ENCODE measurements at regions not wholly inside any gene's neighbourhood (a gene's known extent, or its start where the extent isn't known, plus 50 kb on each side); places are given as distances from the start of the nearest gene placed in this dataset.
"Not testable (repeated sequence)": the region's sequence is repeated elsewhere in the genome, so short reads cannot be mapped to it uniquely, and the experiment has no call there.

DNA sequence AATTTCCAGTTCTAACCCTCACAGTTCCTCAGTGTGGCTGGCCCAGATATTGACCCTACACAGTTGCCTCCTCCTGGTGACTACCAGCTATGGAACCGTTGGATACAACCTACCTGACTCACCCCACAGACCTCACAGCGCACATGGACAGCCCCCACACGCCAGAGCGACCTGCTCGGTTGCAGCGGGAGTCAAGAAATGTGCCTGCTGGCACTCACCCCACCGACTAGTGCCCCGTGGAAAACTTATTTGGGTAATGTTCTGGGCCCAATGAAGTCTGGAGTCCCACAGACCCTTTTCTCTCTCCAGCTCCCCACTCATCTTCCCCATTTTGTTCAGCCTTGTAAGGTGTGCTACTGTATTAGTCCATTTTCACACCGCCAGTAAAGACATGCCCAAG is 2770.8 kb downstream of the RPIA start:
- intact Hi-C loops (cut with DNase I; ENCODE audit: low total_unique reads); H3K36me3 ChIP-seq; H3K4me3 ChIP-seq; H3K9me3 ChIP-seq; H3K27ac ChIP-seq; H3K4me1 ChIP-seq; in situ Hi-C loops (cut with MboI; ENCODE audit: low pct_ligation_motif_present in 1 of 4, low pct_unique_long_range_greater_than_20kb in 1 of 4, low sequenced_read_pairs in 3 of 4); DNase-seq: not testable (repeated sequence)
- 86 to 94% methylated on average over 7 to 9 of the region's 9 CpGs for WGBS, 2 donors (ENCODE audit: low coverage in 1 of 2)
- H3K27me3 ChIP-seq, result peaks cover 22% of the 10 kb centered on the region

- H3K36me3 ChIP-seq; H3K27ac ChIP-seq; H3K9me3 ChIP-seq; H3K4me1 ChIP-seq; intact Hi-C loops (cut with DNase I; ENCODE audit: low total_unique reads); DNase-seq; H3K4me3 ChIP-seq; in situ Hi-C loops (cut with MboI; ENCODE audit: low pct_ligation_motif_present in 1 of 4, low pct_unique_long_range_greater_than_20kb in 1 of 4, low sequenced_read_pairs in 3 of 4): not testable (repeated sequence)
- 80% methylated on average over 2 of the region's 2 CpGs; no CpG with 5 or more reads in 1 of the 2 donors for WGBS, 2 donors (ENCODE audit: low coverage in 1 of 2)
- peaks cover 29% of the 10 kb centered on the region for H3K27me3 ChIP-seq
Observed at GRCh38 chr2:91463007-91463406, 2771.5 kb downstream of the RPIA start.

DNA sequence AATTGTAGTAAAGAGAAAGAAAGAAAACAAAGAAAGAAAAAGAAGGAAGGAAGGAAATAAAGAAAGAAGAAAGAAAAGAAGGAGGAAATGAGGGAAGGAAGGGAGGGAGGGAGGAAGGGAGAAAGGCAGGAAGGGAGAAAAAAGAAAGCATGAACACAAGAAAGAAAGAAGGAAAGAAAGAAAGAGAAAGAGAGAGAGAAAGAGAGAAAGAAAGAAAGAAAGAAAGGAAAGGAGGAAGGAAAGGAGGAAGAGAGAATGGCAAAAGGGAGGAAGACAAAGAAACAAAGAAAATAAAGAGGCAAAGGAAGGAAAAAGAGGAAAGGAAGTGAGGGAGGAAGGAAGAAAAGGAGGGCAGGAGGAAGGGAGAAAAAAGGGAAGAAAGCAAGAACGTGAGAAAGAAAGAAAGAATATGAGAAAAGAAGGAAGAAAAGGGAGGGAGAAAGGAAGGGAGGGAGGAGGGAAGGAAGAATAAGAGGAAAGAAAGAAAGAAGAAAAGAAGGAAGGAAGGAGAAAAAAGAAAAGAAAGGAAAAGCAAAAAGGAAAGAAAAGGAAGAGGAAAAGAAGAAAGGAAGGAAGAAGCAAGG is 2775.4 kb downstream of the RPIA start:
- H3K4me3 ChIP-seq; DNase-seq; H3K9me3 ChIP-seq; H3K27ac ChIP-seq; in situ Hi-C loops (cut with MboI; ENCODE audit: low pct_ligation_motif_present in 1 of 4, low pct_unique_long_range_greater_than_20kb in 1 of 4, low sequenced_read_pairs in 3 of 4); H3K36me3 ChIP-seq; H3K4me1 ChIP-seq; intact Hi-C loops (cut with DNase I; ENCODE audit: low total_unique reads): not testable (repeated sequence)
- WGBS, 2 donors (ENCODE audit: low coverage in 1 of 2), result 31 to 47% methylated on average over 1 of the region's 1 CpG
- H3K27me3 ChIP-seq, result peaks cover 29% of the 10 kb centered on the region

- Histone ChIP-seq H3K27me3 (peaks cover 53% of the 10 kb centered on the region), H3K4me1 (peaks cover 11 to 23% (median 21%) of the 10 kb centered on the region in 4 donors)
- in situ Hi-C loops (cut with MboI; ENCODE audit: low pct_ligation_motif_present in 1 of 4, low pct_unique_long_range_greater_than_20kb in 1 of 4, low sequenced_read_pairs in 3 of 4); H3K4me3 ChIP-seq; DNase-seq; H3K9me3 ChIP-seq; H3K27ac ChIP-seq; intact Hi-C loops (cut with DNase I; ENCODE audit: low total_unique reads); H3K36me3 ChIP-seq: not testable (repeated sequence)
- 17 to 22% methylated on average over 2 of the region's 2 CpGs for WGBS, 2 donors (ENCODE audit: low coverage in 1 of 2)
Observed at GRCh38 chr2:91476244-91476935, 2784.9 kb downstream of the RPIA start.

- in situ Hi-C loops (cut with MboI; ENCODE audit: low pct_ligation_motif_present in 1 of 4, low pct_unique_long_range_greater_than_20kb in 1 of 4, low sequenced_read_pairs in 3 of 4); H3K27ac ChIP-seq; H3K9me3 ChIP-seq; intact Hi-C loops (cut with DNase I; ENCODE audit: low total_unique reads); DNase-seq; H3K4me3 ChIP-seq; H3K36me3 ChIP-seq: not testable (repeated sequence)
- 16% methylated on average over 16 of the region's 25 CpGs; no CpG with 5 or more reads in 1 of the 2 donors for WGBS, 2 donors (ENCODE audit: low coverage in 1 of 2)
- Histone ChIP-seq H3K4me1 (peaks cover 11 to 23% (median 21%) of the 10 kb centered on the region in 4 donors), H3K27me3 (peaks cover 55% of the 10 kb centered on the region)
Observed at GRCh38 chr2:91476936-91477246, 2785.4 kb downstream of the RPIA start.

DNA sequence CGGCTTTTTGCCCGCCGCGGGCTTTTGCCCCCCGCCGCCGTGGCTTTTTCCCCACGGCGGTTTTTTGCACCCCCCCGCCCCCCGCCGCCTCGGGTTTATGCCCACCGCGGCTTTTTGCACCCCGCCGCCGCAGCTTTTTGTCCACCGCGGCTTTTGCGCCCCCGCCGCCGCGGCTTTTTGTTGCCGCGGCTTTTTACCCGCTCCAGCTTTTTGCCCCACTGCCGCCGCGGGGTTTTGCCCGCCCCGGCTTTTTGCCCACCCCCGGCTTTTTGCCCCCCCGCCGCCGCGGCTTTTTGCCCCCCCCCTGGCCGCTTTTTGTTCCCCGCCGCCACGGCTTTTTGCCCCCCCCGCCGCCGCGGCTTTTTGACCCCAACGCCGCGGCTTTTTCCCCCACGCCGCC is 2785.8 kb downstream of the RPIA start:
- DNase-seq; in situ Hi-C loops (cut with MboI; ENCODE audit: low pct_ligation_motif_present in 1 of 4, low pct_unique_long_range_greater_than_20kb in 1 of 4, low sequenced_read_pairs in 3 of 4); H3K36me3 ChIP-seq; intact Hi-C loops (cut with DNase I; ENCODE audit: low total_unique reads); H3K27ac ChIP-seq; H3K9me3 ChIP-seq: not testable (repeated sequence)
- Histone ChIP-seq H3K27me3 (peaks cover 54% of the 10 kb centered on the region), H3K4me1 (peaks cover 11 to 23% (median 21%) of the 10 kb centered on the region in 4 donors), H3K4me3 (peak overlapping the region in 3 of 4 donors; percentile 30 to 72 (median 34))
- 3 to 9% methylated on average over 6 to 39 of the region's 51 CpGs for WGBS, 2 donors (ENCODE audit: low coverage in 1 of 2)

- peaks cover 56% of the 10 kb centered on the region for H3K27me3 ChIP-seq
- H3K36me3 ChIP-seq, result no peaks in the 10 kb centered on the region
- TF ChIP-seq, protein P1, sequence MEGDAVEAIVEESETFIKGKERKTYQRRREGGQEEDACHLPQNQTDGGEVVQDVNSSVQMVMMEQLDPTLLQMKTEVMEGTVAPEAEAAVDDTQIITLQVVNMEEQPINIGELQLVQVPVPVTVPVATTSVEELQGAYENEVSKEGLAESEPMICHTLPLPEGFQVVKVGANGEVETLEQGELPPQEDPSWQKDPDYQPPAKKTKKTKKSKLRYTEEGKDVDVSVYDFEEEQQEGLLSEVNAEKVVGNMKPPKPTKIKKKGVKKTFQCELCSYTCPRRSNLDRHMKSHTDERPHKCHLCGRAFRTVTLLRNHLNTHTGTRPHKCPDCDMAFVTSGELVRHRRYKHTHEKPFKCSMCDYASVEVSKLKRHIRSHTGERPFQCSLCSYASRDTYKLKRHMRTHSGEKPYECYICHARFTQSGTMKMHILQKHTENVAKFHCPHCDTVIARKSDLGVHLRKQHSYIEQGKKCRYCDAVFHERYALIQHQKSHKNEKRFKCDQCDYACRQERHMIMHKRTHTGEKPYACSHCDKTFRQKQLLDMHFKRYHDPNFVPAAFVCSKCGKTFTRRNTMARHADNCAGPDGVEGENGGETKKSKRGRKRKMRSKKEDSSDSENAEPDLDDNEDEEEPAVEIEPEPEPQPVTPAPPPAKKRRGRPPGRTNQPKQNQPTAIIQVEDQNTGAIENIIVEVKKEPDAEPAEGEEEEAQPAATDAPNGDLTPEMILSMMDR (IDR thresholded peaks at IDR 0.05), result no peak
- intact Hi-C loops (cut with DNase I; ENCODE audit: low total_unique reads), result no loop called here
- WGBS, 2 donors (ENCODE audit: low coverage in 1 of 2), result 1 to 8% methylated on average over 51 to 120 of the region's 123 CpGs
- DNase-seq, result no peak
- peak overlapping the region; percentile 1 to 72 (median 32) for H3K4me3 ChIP-seq
- no peaks in the 10 kb centered on the region for H3K9me3 ChIP-seq
- H3K4me1 ChIP-seq, result peaks cover 11 to 23% (median 21%) of the 10 kb centered on the region in 4 donors
- H3K27ac ChIP-seq, result no peak overlapping the region
- in situ Hi-C loops (cut with MboI; ENCODE audit: low pct_ligation_motif_present in 1 of 4, low pct_unique_long_range_greater_than_20kb in 1 of 4, low sequenced_read_pairs in 3 of 4), result no loop called here
Observed at GRCh38 chr2:91477731-91478672, 2786.5 kb downstream of the RPIA start.

GRCh38 chr2:91478851-91479718 is 2787.6 kb downstream of the RPIA start:
- H3K4me1 ChIP-seq, result peaks cover 11 to 23% (median 21%) of the 10 kb centered on the region in 4 donors
- peaks cover 53% of the 10 kb centered on the region for H3K27me3 ChIP-seq
- H3K4me3 ChIP-seq, result peak overlapping the region in 3 of 4 donors; percentile 30 to 72 (median 34)
- WGBS, 2 donors (ENCODE audit: low coverage in 1 of 2), result 8 to 9% methylated on average over 29 to 56 of the region's 70 CpGs
- intact Hi-C loops (cut with DNase I; ENCODE audit: low total_unique reads); H3K36me3 ChIP-seq; H3K27ac ChIP-seq; in situ Hi-C loops (cut with MboI; ENCODE audit: low pct_ligation_motif_present in 1 of 4, low pct_unique_long_range_greater_than_20kb in 1 of 4, low sequenced_read_pairs in 3 of 4); DNase-seq; H3K9me3 ChIP-seq: not testable (repeated sequence)

DNA sequence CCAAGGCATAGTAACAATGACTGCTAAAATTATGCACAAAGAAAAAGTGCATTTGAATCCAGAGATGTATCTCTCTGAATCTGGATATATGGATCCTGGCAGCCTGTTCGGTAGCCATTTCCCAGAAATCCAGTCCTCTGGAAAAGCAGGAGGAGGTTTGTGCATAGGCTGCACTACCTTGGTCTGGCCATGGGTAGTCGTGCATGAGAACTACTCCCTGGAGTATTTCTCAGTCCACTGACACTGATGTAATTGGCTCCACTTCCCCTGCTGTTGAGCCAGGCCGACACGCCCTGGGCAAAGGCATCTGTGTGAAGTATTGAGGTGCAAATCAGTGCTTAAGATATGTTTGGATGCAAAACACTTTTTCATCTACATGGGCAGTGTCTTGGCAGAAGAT is 2793.8 kb downstream of the RPIA start:
- not testable (repeated sequence) for H3K27ac ChIP-seq
- WGBS, 2 donors (ENCODE audit: low coverage in 1 of 2), result 20% methylated on average over 4 of the region's 4 CpGs; no CpG with 5 or more reads in 1 of the 2 donors

More for the DNA sequence above, 2793.8 kb downstream of the RPIA start:
- H3K36me3 ChIP-seq; H3K4me3 ChIP-seq; H3K9me3 ChIP-seq; DNase-seq; in situ Hi-C loops (cut with MboI; ENCODE audit: low pct_ligation_motif_present in 1 of 4, low pct_unique_long_range_greater_than_20kb in 1 of 4, low sequenced_read_pairs in 3 of 4); intact Hi-C loops (cut with DNase I; ENCODE audit: low total_unique reads); H3K4me1 ChIP-seq: not testable (repeated sequence)
- H3K27me3 ChIP-seq, result peaks cover 24% of the 10 kb centered on the region

Measured in transverse colon (tissue), 4 donors.